Panc1 (cell line): ENCODE measurements at regions not wholly inside any gene's neighbourhood (a gene's known extent, or its start where the extent isn't known, plus 50 kb on each side); places are given as distances from the start of the nearest gene placed in this dataset.
"Not testable (repeated sequence)": the region's sequence is repeated elsewhere in the genome, so short reads cannot be mapped to it uniquely, and the experiment has no call there.

ENCODE experiments used
- ATAC-seq: fragments of 200-7000 bp; cut with Tn5 transposase; 2 replicates; pipeline ENCODE4 v1.9.1; 2020; ENCODE audit warnings: mild to moderate bottlenecking, moderate library complexity
- BruUV-seq: library from RNA; stranded (reverse); fragments of 400-500 nt; replicated peaks from 2 replicates; lab custom pipeline; 2021; lab: Mats Ljungman, UMichigan
- CTCF ChIA-PET: fragments of 300-600 bp; sonication (Branson Sonifier 250); formaldehyde crosslinking; loops from one replicate; lab custom pipeline; 2022; ENCODE audit warnings: antibody characterized with exemption; lab: Charles Lee
- POLR2A ChIA-PET: fragments of 300-600 bp; sonication (Branson Sonifier 250); formaldehyde crosslinking; loops from one replicate; lab custom pipeline; 2022; ENCODE audit warnings: antibody characterized with exemption; lab: Charles Lee
- DNase-seq: peaks from one replicate; pipeline ENCODE4 v3.0.0-alpha.2; 2010; ENCODE audit warnings: low read depth, low spot score
- H3K27ac ChIP-seq: 2 replicates; pipeline ENCODE4 v1.5.1; 2011; ENCODE audit warnings: mild to moderate bottlenecking, low read length, inconsistent platforms
- H3K27me3 ChIP-seq: fragments of 200-500 bp; sonication (Bioruptor generic); 2 replicates; pipeline ENCODE4 v1.6.0; 2014; ENCODE audit warnings: low read length, inconsistent platforms; ENCODE audit not compliant: control insufficient read depth, insufficient read depth
- H3K36me3 ChIP-seq: fragments of 200-500 bp; sonication (Bioruptor generic); 2 replicates; pipeline ENCODE4 v1.5.1; 2014; ENCODE audit warnings: inconsistent platforms, mild to moderate bottlenecking, low read length, moderate library complexity; ENCODE audit not compliant: control insufficient read depth, insufficient read depth
- H3K4me1 ChIP-seq: 2 replicates; pipeline ENCODE4 v1.5.1; 2011; ENCODE audit warnings: inconsistent platforms, mild to moderate bottlenecking, low read length, moderate library complexity; ENCODE audit not compliant: control insufficient read depth, insufficient read depth
- H3K4me3 ChIP-seq, 2 experiments: 2 replicates each; pipeline ENCODE4 v1.5.1; 2011 to 2012; ENCODE audit warnings: low read depth in 2 of 2, low read length in 2 of 2, mild to moderate bottlenecking in 2 of 2, inconsistent platforms in 1 of 2, moderate library complexity in 1 of 2
- H3K9me3 ChIP-seq: fragments of 200-500 bp; sonication (Bioruptor generic); 2 replicates; pipeline ENCODE4 v1.5.1; 2014; ENCODE audit warnings: low read depth, mild to moderate bottlenecking, inconsistent platforms, low read length, moderate library complexity; ENCODE audit not compliant: control insufficient read depth, insufficient read depth
- POLR2AphosphoS5 ChIP-seq: IDR thresholded peaks from 2 replicates; pipeline ENCODE4 v1.6.1; 2012; ENCODE audit warnings: mild to moderate bottlenecking, low read depth, low read length, moderate library complexity
- SIN3A ChIP-seq: IDR thresholded peaks from 2 replicates; pipeline ENCODE4 v1.6.1; 2012; ENCODE audit warnings: low read depth, mild to moderate bottlenecking, low read length, moderate library complexity, borderline replicate concordance; ENCODE audit not compliant: insufficient read depth
- TCF7L2 ChIP-seq: IDR thresholded peaks from 2 replicates; pipeline ENCODE4 v1.6.1; 2011; ENCODE audit warnings: mild to moderate bottlenecking, low read depth, low read length, inconsistent platforms
- in situ Hi-C: cut with HindIII; loops from 2 replicates; pipeline ENCODE4 v1.10.0; 2016; ENCODE audit warnings: low sequenced_read_pairs, low pct_unique_long_range_greater_than_20kb
- intact Hi-C: fragments of 100-400 bp; cut with micrococcal nuclease; formaldehyde crosslinking; loops from one replicate; pipeline ENCODE4 v1.10.0; 2022; ENCODE audit not compliant: unreplicated experiment
- TF ChIP-seq, protein P1 (sequence below): fragments of 450-650 bp; IDR thresholded peaks from 2 replicates; pipeline ENCODE4 v1.5.1; 2017; ENCODE audit warnings: mild to moderate bottlenecking
- TF ChIP-seq, protein P2 (sequence below), 2 experiments: IDR thresholded peaks; 2 replicates each; pipeline ENCODE4 v1.6.1; 2011 to 2012; ENCODE audit warnings: low read depth in 2 of 2, control low read depth in 1 of 2, low read length in 1 of 2, mild to moderate bottlenecking in 1 of 2, moderate library complexity in 1 of 2; ENCODE audit not compliant: insufficient read depth in 1 of 2

DNA sequence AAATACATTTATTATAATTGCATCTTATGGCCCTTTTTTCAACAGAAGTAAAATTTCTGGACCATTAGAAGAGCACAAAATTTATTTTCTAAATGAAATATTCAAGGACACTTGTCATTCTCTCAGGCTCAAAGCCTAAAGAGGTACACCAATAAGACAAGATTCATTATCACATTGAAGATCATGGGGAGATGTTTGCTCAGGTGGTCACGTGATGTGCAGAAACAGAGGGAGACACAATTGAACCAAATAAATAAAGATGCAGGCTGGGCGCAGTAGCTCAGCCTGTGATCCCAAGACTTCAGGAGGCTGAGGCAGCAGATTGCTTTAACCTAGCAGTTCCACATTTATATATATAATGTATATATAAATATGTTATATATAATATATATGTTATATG is 53.2 kb upstream of the TMEM254 start:
- H3K36me3 ChIP-seq, result no peaks in the 10 kb centered on the region
- no peak overlapping the region for H3K27ac ChIP-seq
- no peak for TF ChIP-seq POLR2AphosphoS5
- TF ChIP-seq TCF7L2, result no peak
- TF ChIP-seq, protein P1, sequence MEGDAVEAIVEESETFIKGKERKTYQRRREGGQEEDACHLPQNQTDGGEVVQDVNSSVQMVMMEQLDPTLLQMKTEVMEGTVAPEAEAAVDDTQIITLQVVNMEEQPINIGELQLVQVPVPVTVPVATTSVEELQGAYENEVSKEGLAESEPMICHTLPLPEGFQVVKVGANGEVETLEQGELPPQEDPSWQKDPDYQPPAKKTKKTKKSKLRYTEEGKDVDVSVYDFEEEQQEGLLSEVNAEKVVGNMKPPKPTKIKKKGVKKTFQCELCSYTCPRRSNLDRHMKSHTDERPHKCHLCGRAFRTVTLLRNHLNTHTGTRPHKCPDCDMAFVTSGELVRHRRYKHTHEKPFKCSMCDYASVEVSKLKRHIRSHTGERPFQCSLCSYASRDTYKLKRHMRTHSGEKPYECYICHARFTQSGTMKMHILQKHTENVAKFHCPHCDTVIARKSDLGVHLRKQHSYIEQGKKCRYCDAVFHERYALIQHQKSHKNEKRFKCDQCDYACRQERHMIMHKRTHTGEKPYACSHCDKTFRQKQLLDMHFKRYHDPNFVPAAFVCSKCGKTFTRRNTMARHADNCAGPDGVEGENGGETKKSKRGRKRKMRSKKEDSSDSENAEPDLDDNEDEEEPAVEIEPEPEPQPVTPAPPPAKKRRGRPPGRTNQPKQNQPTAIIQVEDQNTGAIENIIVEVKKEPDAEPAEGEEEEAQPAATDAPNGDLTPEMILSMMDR, result no peak
- TF ChIP-seq SIN3A, result no peak
- TF ChIP-seq, protein P2, sequence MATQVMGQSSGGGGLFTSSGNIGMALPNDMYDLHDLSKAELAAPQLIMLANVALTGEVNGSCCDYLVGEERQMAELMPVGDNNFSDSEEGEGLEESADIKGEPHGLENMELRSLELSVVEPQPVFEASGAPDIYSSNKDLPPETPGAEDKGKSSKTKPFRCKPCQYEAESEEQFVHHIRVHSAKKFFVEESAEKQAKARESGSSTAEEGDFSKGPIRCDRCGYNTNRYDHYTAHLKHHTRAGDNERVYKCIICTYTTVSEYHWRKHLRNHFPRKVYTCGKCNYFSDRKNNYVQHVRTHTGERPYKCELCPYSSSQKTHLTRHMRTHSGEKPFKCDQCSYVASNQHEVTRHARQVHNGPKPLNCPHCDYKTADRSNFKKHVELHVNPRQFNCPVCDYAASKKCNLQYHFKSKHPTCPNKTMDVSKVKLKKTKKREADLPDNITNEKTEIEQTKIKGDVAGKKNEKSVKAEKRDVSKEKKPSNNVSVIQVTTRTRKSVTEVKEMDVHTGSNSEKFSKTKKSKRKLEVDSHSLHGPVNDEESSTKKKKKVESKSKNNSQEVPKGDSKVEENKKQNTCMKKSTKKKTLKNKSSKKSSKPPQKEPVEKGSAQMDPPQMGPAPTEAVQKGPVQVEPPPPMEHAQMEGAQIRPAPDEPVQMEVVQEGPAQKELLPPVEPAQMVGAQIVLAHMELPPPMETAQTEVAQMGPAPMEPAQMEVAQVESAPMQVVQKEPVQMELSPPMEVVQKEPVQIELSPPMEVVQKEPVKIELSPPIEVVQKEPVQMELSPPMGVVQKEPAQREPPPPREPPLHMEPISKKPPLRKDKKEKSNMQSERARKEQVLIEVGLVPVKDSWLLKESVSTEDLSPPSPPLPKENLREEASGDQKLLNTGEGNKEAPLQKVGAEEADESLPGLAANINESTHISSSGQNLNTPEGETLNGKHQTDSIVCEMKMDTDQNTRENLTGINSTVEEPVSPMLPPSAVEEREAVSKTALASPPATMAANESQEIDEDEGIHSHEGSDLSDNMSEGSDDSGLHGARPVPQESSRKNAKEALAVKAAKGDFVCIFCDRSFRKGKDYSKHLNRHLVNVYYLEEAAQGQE (IDR thresholded peaks at IDR 0.05; ENCODE audit: insufficient read depth in 1 of 2, low read depth in 2 of 2, low read length in 1 of 2), result no peak
- POLR2A ChIA-PET, result no interaction called here
- intact Hi-C loops (no loop called here), in situ Hi-C loops (no loop called here)
- ATAC-seq (no peak), DNase-seq (no peak)
- H3K4me1 ChIP-seq, result no peaks in the 10 kb centered on the region
- H3K9me3 ChIP-seq, result no peaks in the 10 kb centered on the region
- no peak overlapping the region for H3K4me3 ChIP-seq
- H3K27me3 ChIP-seq, result peaks cover 2% of the 10 kb centered on the region; the same call in 1 of the 2 replicates
- CTCF ChIA-PET, result interaction anchor here (0.8 kb wide), 1 partner anchor 47 kb away, joined by 3 read pairs; no protein-coding TSS in a partner anchor
- BruUV-seq, result no TSS peak

DNA sequence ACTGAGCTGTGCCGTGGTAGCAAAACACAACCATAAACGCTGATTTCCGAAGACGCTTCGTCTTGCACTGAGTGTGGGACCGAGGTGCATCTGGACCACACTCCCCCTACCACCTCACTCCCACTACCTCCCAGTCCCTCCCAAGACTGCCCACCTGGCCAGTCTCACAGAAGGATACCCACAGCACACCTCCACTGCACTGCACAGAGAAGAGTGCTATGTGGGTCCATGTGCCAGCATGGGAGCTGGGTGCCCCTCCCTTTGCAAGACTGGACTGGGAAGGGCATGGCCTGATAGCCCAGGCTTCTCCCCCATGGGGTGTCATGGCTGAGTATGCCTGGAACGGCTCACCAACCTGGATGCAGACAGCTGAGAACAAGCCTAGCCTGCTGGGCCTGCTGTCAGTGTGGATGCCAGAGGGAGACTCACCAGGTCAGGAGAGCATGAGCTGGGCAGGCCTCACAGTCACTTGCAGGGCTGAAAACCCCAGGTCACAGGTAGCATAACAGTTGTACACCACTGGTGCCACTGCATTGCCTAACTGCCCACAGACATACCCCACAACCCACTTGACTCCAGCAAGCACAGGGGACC is 56.0 kb upstream of the TMEM254 start:
- H3K9me3 ChIP-seq, H3K4me3 ChIP-seq, in situ Hi-C loops, POLR2A ChIA-PET, H3K27ac ChIP-seq, ATAC-seq, intact Hi-C loops, H3K4me1 ChIP-seq, H3K27me3 ChIP-seq, BruUV-seq, CTCF ChIA-PET, DNase-seq, H3K36me3 ChIP-seq: not testable (repeated sequence)

DNA sequence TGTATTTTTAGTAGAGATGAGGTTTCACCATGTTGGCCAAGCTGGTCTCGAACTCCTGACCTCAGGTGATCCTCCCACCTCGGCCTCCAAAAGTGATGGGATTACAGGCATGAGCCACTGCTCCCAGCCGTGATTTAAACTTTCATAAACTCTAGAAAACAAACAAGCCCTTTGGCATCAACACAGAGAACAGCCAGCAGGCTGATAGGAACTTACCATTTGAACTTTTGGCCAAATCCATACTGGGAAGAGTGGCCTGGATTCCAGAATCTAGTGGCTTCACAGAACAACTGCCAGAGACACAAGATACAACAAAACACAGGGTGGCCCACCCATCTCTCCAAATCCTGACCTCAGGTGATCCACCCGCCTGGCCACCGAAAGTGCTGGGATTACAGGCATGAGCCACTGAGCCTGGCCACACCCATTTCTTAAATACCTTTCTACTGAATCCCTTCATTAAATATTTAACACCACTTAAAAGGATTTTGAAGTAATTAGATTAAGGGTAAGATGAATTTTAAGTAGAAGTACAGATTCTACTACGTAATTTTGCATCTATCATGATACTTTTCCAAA is 60.0 kb upstream of the TMEM254 start:
- in situ Hi-C loops, intact Hi-C loops, POLR2A ChIA-PET, H3K27ac ChIP-seq, H3K27me3 ChIP-seq, CTCF ChIA-PET, H3K9me3 ChIP-seq, BruUV-seq, H3K4me1 ChIP-seq, H3K36me3 ChIP-seq, ATAC-seq, DNase-seq, H3K4me3 ChIP-seq: not testable (repeated sequence)

DNA sequence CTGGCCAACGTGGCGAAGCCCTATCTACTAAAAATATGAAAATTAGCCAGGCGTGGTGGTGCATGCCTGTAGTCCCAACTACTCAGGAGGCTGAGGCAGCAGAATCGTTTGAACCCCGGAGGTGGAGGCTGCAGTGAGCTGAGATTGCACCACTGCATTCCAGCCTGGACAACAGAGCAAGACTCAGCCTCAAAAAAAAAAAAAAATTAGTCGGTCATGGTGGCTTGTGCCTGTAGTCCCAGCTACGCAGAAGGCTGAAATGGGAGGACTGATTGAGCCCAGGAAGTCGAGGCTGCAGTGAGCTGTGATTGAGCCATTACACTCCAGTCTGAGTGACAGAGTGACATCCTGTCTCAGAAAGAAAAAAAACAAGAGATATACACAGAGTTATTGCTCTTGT is 61.3 kb upstream of the TMEM254 start:
- H3K27ac ChIP-seq, H3K4me1 ChIP-seq, H3K4me3 ChIP-seq, H3K27me3 ChIP-seq, intact Hi-C loops, H3K9me3 ChIP-seq, POLR2A ChIA-PET, in situ Hi-C loops, BruUV-seq, H3K36me3 ChIP-seq, CTCF ChIA-PET, ATAC-seq, DNase-seq: not testable (repeated sequence)
